ENCODE measurements at regions not wholly inside any gene's neighbourhood (a gene's known extent, or its start where the extent isn't known, plus 50 kb on each side); places are given as distances from the start of the nearest gene placed in this dataset.
"Not testable (repeated sequence)": the region's sequence is repeated elsewhere in the genome, so short reads cannot be mapped to it uniquely, and the experiment has no call there.

GRCh38 chr5:58314356-58315210 is 145.3 kb downstream of the PLK2 start:
- no peaks in the 10 kb centered on the region for H3K27me3 ChIP-seq (ENCODE audit: control insufficient read depth, insufficient read depth, low read length)
- no peak for DNase-seq (ENCODE audit: low read depth)
- no peak overlapping the region for H3K4me3 ChIP-seq (ENCODE audit: low read depth, low read length)
- H3K36me3 ChIP-seq (ENCODE audit: control insufficient read depth, insufficient read depth, low read length) = no peaks in the 10 kb centered on the region
- no peak for TF ChIP-seq CTCF (IDR thresholded peaks at IDR 0.05; ENCODE audit: insufficient read depth, low read length, poor library complexity, severe bottlenecking)

- H3K27me3 ChIP-seq (ENCODE audit: control insufficient read depth, insufficient read depth, low read length) = no peaks in the 10 kb centered on the region
- no peaks in the 10 kb centered on the region for H3K36me3 ChIP-seq (ENCODE audit: control insufficient read depth, insufficient read depth, low read length)
- no peak for DNase-seq (ENCODE audit: low read depth)
- H3K4me3 ChIP-seq (ENCODE audit: low read depth, low read length) = no peak overlapping the region
- TF ChIP-seq CTCF (IDR thresholded peaks at IDR 0.05; ENCODE audit: insufficient read depth, low read length, poor library complexity, severe bottlenecking) = no peak
Measured at GRCh38 chr5:58312299-58312698, 147.6 kb downstream of the PLK2 start.

- no peak for TF ChIP-seq CTCF (IDR thresholded peaks at IDR 0.05; ENCODE audit: insufficient read depth, low read length, poor library complexity, severe bottlenecking)
- no peaks in the 10 kb centered on the region for H3K36me3 ChIP-seq (ENCODE audit: control insufficient read depth, insufficient read depth, low read length)
- no peaks in the 10 kb centered on the region for H3K27me3 ChIP-seq (ENCODE audit: control insufficient read depth, insufficient read depth, low read length)
- H3K4me3 ChIP-seq (ENCODE audit: low read depth, low read length) = no peak overlapping the region
- DNase-seq (ENCODE audit: low read depth) = no peak
Measured at GRCh38 chr5:58311526-58311925, 148.4 kb downstream of the PLK2 start.

GRCh38 chr5:58308384-58308783 is 151.5 kb downstream of the PLK2 start:
- H3K36me3 ChIP-seq (ENCODE audit: control insufficient read depth, insufficient read depth, low read length); DNase-seq (ENCODE audit: low read depth); H3K27me3 ChIP-seq (ENCODE audit: control insufficient read depth, insufficient read depth, low read length); H3K4me3 ChIP-seq (ENCODE audit: low read depth, low read length): not testable (repeated sequence)

GRCh38 chr5:58300346-58300895 is 159.5 kb downstream of the PLK2 start:
- Histone ChIP-seq H3K36me3 (ENCODE audit: control insufficient read depth, insufficient read depth, low read length) (no peaks in the 10 kb centered on the region), H3K27me3 (ENCODE audit: control insufficient read depth, insufficient read depth, low read length) (no peaks in the 10 kb centered on the region), H3K4me3 (ENCODE audit: low read depth, low read length) (no peak overlapping the region)
- no peak for DNase-seq (ENCODE audit: low read depth)
- TF ChIP-seq CTCF (IDR thresholded peaks at IDR 0.05; ENCODE audit: insufficient read depth, low read length, poor library complexity, severe bottlenecking) = no peak

GRCh38 chr5:58299256-58299655 is 160.6 kb downstream of the PLK2 start:
- TF ChIP-seq CTCF (IDR thresholded peaks at IDR 0.05; ENCODE audit: insufficient read depth, low read length, poor library complexity, severe bottlenecking) = no peak
- H3K27me3 ChIP-seq (ENCODE audit: control insufficient read depth, insufficient read depth, low read length) = no peaks in the 10 kb centered on the region
- no peak overlapping the region for H3K4me3 ChIP-seq (ENCODE audit: low read depth, low read length)
- no peak for DNase-seq (ENCODE audit: low read depth)
- no peaks in the 10 kb centered on the region for H3K36me3 ChIP-seq (ENCODE audit: control insufficient read depth, insufficient read depth, low read length)
